B cell (primary cell): ENCODE measurements at regions not wholly inside any gene's neighbourhood (a gene's known extent, or its start where the extent isn't known, plus 50 kb on each side); places are given as distances from the start of the nearest gene placed in this dataset.

ENCODE experiments used
- EZH2 ChIP-seq: IDR thresholded peaks from 2 replicates; pipeline ENCODE4 v1.6.1; 2012; ENCODE audit warnings: borderline replicate concordance, low read depth, mild to moderate bottlenecking, moderate library complexity, low read length; ENCODE audit not compliant: insufficient read depth, poor library complexity, severe bottlenecking
- TF ChIP-seq, protein P1 (sequence below): fragments of 200-600 bp; IDR thresholded peaks from one replicate; pipeline ENCODE4 v1.8.0; 2022; ENCODE audit warnings: antibody characterized with exemption, mild to moderate bottlenecking

DNA sequence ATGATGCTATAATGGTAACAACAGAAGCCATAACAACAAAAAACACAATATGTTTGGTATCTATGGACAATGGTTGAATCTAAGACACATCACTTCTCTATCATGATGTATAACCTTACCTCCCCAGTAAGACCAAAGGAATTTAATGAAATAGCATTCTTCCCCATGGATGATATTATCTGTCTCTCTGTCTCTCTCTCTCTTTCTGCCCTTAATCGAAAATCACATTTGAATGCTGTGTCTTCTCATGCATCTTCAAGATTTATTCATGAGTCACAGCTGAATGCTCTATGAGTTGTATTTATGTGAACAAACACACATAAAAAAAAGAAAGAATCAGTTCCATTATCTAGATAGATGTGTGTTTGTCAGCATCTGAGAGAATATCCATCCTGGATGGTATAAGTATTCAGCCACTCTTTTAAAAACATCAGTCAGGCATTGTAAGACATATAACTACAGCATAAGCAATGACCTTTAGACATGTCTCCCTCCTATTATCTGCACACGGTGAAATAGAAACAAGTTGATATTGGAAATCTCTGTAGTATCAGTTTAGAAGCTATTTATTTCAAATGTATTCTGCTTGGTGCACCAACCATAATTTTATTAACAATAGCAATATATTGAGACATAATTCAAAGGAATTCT is 433.3 kb downstream of the TOX3 start:
- TF ChIP-seq, protein P1, sequence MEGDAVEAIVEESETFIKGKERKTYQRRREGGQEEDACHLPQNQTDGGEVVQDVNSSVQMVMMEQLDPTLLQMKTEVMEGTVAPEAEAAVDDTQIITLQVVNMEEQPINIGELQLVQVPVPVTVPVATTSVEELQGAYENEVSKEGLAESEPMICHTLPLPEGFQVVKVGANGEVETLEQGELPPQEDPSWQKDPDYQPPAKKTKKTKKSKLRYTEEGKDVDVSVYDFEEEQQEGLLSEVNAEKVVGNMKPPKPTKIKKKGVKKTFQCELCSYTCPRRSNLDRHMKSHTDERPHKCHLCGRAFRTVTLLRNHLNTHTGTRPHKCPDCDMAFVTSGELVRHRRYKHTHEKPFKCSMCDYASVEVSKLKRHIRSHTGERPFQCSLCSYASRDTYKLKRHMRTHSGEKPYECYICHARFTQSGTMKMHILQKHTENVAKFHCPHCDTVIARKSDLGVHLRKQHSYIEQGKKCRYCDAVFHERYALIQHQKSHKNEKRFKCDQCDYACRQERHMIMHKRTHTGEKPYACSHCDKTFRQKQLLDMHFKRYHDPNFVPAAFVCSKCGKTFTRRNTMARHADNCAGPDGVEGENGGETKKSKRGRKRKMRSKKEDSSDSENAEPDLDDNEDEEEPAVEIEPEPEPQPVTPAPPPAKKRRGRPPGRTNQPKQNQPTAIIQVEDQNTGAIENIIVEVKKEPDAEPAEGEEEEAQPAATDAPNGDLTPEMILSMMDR = no peak
- TF ChIP-seq EZH2 = no peak
